22Rv1 (cell line): ENCODE measurements at regions not wholly inside any gene's neighbourhood (a gene's known extent, or its start where the extent isn't known, plus 50 kb on each side); places are given as distances from the start of the nearest gene placed in this dataset.

Experiments used
- ZFX ChIP-seq: fragments of 450-650 bp; IDR thresholded peaks from 2 replicates; pipeline ENCODE4 v1.6.1; 2017; ENCODE audit warnings: antibody characterized with exemption, borderline replicate concordance
- TF ChIP-seq, protein P1 (sequence below): fragments of 450-650 bp; IDR thresholded peaks from 2 replicates; pipeline ENCODE4 v1.5.1; 2017; ENCODE audit warnings: mild to moderate bottlenecking

GRCh38 chrY:12289415-12289814 lies 411.6 kb upstream of the USP9Y start:
- TF ChIP-seq, protein P1, sequence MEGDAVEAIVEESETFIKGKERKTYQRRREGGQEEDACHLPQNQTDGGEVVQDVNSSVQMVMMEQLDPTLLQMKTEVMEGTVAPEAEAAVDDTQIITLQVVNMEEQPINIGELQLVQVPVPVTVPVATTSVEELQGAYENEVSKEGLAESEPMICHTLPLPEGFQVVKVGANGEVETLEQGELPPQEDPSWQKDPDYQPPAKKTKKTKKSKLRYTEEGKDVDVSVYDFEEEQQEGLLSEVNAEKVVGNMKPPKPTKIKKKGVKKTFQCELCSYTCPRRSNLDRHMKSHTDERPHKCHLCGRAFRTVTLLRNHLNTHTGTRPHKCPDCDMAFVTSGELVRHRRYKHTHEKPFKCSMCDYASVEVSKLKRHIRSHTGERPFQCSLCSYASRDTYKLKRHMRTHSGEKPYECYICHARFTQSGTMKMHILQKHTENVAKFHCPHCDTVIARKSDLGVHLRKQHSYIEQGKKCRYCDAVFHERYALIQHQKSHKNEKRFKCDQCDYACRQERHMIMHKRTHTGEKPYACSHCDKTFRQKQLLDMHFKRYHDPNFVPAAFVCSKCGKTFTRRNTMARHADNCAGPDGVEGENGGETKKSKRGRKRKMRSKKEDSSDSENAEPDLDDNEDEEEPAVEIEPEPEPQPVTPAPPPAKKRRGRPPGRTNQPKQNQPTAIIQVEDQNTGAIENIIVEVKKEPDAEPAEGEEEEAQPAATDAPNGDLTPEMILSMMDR = no peak
- TF ChIP-seq ZFX = no peak
